HEK293 (cell line): ENCODE measurements at regions not wholly inside any gene's neighbourhood (a gene's known extent, or its start where the extent isn't known, plus 50 kb on each side); places are given as distances from the start of the nearest gene placed in this dataset.

ENCODE experiments used
- RBAK ChIP-seq: fragments of 450-650 bp; formaldehyde crosslinking; IDR thresholded peaks from 2 replicates; pipeline ENCODE4 v1.5.1; 2016; ENCODE audit warnings: missing biosample characterization, missing genetic modification characterization
- REST ChIP-seq: fragments of 450-650 bp; formaldehyde crosslinking; IDR thresholded peaks from 2 replicates; pipeline ENCODE4 v1.5.1; 2016; ENCODE audit warnings: missing biosample characterization, missing genetic modification characterization
- YY1 ChIP-seq: fragments of 450-650 bp; formaldehyde crosslinking; IDR thresholded peaks from 2 replicates; pipeline ENCODE4 v1.5.1; 2018; ENCODE audit warnings: missing biosample characterization, missing genetic modification characterization
- ZFP41 ChIP-seq: fragments of 450-650 bp; formaldehyde crosslinking; IDR thresholded peaks from 2 replicates; pipeline ENCODE4 v1.5.1; 2016; ENCODE audit warnings: missing biosample characterization, missing genetic modification characterization, borderline replicate concordance
- ZNF274 ChIP-seq, 2 experiments: fragments of 200-500 bp in 1 of 2; fragments of 450-650 bp in 1 of 2; sonication (Bioruptor generic) in 1 of 2; formaldehyde crosslinking in 1 of 2; IDR thresholded peaks; 2 replicates each; pipeline versions ENCODE4 v1.5.1 to v1.6.1; 2014 to 2016; ENCODE audit warnings: borderline replicate concordance in 1 of 2, inconsistent platforms in 1 of 2, low read length in 1 of 2, missing biosample characterization in 1 of 2, missing genetic modification characterization in 1 of 2
- ZNF311 ChIP-seq: fragments of 450-650 bp; formaldehyde crosslinking; IDR thresholded peaks from 2 replicates; pipeline ENCODE4 v1.5.1; 2017; ENCODE audit warnings: missing biosample characterization, missing genetic modification characterization, borderline replicate concordance
- ZNF449 ChIP-seq: fragments of 450-650 bp; formaldehyde crosslinking; IDR thresholded peaks from 2 replicates; pipeline ENCODE4 v1.5.1; 2017; ENCODE audit warnings: missing biosample characterization, mild to moderate bottlenecking, missing genetic modification characterization, moderate library complexity
- ZNF660 ChIP-seq: fragments of 450-650 bp; IDR thresholded peaks from 2 replicates; pipeline ENCODE4 v1.5.1; 2018; ENCODE audit warnings: missing biosample characterization, mild to moderate bottlenecking, missing genetic modification characterization
- ZNF707 ChIP-seq: fragments of 450-650 bp; formaldehyde crosslinking; IDR thresholded peaks from 2 replicates; pipeline ENCODE4 v1.5.1; 2016; ENCODE audit warnings: missing biosample characterization, missing genetic modification characterization
- ZNF785 ChIP-seq: fragments of 450-650 bp; formaldehyde crosslinking; IDR thresholded peaks from 2 replicates; pipeline ENCODE4 v1.5.1; 2016; ENCODE audit warnings: missing biosample characterization, missing genetic modification characterization
- ZNF792 ChIP-seq: fragments of 450-650 bp; formaldehyde crosslinking; IDR thresholded peaks from 2 replicates; pipeline ENCODE4 v1.5.1; 2016; ENCODE audit warnings: missing biosample characterization, missing genetic modification characterization
- TF ChIP-seq, protein P1 (sequence below): fragments of 450-650 bp; formaldehyde crosslinking; IDR thresholded peaks from 2 replicates; pipeline ENCODE4 v1.5.1; 2016; ENCODE audit warnings: missing biosample characterization, missing genetic modification characterization
- TF ChIP-seq, protein P2 (sequence below): fragments of 450-650 bp; formaldehyde crosslinking; IDR thresholded peaks from 2 replicates; pipeline ENCODE4 v1.5.1; 2017; ENCODE audit warnings: missing biosample characterization, missing genetic modification characterization
- TF ChIP-seq, protein P3 (sequence below): fragments of 450-650 bp; formaldehyde crosslinking; IDR thresholded peaks from 2 replicates; pipeline ENCODE4 v1.5.1; 2017; ENCODE audit warnings: missing biosample characterization, missing genetic modification characterization

GRCh38 chr6:147977851-147978465, 364.7 kb upstream of the SASH1 start:
- TF ChIP-seq, protein P1, sequence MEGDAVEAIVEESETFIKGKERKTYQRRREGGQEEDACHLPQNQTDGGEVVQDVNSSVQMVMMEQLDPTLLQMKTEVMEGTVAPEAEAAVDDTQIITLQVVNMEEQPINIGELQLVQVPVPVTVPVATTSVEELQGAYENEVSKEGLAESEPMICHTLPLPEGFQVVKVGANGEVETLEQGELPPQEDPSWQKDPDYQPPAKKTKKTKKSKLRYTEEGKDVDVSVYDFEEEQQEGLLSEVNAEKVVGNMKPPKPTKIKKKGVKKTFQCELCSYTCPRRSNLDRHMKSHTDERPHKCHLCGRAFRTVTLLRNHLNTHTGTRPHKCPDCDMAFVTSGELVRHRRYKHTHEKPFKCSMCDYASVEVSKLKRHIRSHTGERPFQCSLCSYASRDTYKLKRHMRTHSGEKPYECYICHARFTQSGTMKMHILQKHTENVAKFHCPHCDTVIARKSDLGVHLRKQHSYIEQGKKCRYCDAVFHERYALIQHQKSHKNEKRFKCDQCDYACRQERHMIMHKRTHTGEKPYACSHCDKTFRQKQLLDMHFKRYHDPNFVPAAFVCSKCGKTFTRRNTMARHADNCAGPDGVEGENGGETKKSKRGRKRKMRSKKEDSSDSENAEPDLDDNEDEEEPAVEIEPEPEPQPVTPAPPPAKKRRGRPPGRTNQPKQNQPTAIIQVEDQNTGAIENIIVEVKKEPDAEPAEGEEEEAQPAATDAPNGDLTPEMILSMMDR (tag by site-specific recombination), result no peak
- TF ChIP-seq ZNF707 (tag by site-specific recombination), result no peak
- TF ChIP-seq ZNF449 (tag by site-specific recombination), result no peak
- TF ChIP-seq REST (tag by site-specific recombination), result no peak
- TF ChIP-seq RBAK (tag by site-specific recombination), result no peak
- TF ChIP-seq ZFP41 (tag by site-specific recombination), result no peak
- no peak for TF ChIP-seq ZNF311
- TF ChIP-seq, protein P2, sequence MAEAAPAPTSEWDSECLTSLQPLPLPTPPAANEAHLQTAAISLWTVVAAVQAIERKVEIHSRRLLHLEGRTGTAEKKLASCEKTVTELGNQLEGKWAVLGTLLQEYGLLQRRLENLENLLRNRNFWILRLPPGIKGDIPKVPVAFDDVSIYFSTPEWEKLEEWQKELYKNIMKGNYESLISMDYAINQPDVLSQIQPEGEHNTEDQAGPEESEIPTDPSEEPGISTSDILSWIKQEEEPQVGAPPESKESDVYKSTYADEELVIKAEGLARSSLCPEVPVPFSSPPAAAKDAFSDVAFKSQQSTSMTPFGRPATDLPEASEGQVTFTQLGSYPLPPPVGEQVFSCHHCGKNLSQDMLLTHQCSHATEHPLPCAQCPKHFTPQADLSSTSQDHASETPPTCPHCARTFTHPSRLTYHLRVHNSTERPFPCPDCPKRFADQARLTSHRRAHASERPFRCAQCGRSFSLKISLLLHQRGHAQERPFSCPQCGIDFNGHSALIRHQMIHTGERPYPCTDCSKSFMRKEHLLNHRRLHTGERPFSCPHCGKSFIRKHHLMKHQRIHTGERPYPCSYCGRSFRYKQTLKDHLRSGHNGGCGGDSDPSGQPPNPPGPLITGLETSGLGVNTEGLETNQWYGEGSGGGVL (tag by site-specific recombination), result no peak
- no peak for TF ChIP-seq YY1
- no peak for TF ChIP-seq ZNF660 (tag by site-specific recombination)
- no peak for TF ChIP-seq ZNF792
- TF ChIP-seq ZNF785 (tag by site-specific recombination), result no peak
- TF ChIP-seq ZNF274 (IDR thresholded peaks at IDR 0.05; ENCODE audit: low read length), result no peak
- no peak for TF ChIP-seq ZNF274 (tag by site-specific recombination; IDR thresholded peaks at IDR 0.05; ENCODE audit: borderline replicate concordance)
- TF ChIP-seq, protein P3, sequence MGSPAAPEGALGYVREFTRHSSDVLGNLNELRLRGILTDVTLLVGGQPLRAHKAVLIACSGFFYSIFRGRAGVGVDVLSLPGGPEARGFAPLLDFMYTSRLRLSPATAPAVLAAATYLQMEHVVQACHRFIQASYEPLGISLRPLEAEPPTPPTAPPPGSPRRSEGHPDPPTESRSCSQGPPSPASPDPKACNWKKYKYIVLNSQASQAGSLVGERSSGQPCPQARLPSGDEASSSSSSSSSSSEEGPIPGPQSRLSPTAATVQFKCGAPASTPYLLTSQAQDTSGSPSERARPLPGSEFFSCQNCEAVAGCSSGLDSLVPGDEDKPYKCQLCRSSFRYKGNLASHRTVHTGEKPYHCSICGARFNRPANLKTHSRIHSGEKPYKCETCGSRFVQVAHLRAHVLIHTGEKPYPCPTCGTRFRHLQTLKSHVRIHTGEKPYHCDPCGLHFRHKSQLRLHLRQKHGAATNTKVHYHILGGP (tag by site-specific recombination), result no peak
